NCI-H2107 treated with DMSO at 0.1 percent for 48 hours (cell line): ENCODE measurements at regions not wholly inside any gene's neighbourhood (a gene's known extent, or its start where the extent isn't known, plus 50 kb on each side); places are given as distances from the start of the nearest gene placed in this dataset.
A peak's percentile ranks its signal among the peaks of the same experiment; 100 is the strongest.
"Not testable (repeated sequence)": the region's sequence is repeated elsewhere in the genome, so short reads cannot be mapped to it uniquely, and the experiment has no call there.

Experiments
- DNase-seq: peaks from one replicate; lab custom pipeline; 2025; ENCODE audit not compliant: unreplicated experiment; lab: John Stamatoyannopoulos, UW

DNA sequence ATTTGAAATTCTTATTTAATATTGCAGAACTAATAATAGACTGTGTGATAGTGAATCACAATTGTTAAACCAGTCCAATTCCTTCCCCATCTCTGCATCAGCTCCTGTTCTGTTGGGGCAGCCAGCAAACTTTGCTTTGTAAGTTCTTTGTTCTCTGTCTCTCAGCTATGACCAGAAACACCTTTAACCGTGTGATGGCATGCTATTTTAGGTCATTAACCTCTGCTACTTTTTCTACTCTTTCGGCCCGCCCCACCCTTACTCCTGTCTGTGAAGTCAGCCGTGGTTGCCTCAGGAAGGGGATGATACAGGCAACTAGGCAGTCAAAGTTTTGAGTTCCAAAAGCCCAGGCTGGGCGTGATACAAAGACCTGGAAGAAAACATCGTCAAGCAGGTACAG is 51.3 kb upstream of the EGFL6 start:
- no peak for DNase-seq

GRCh38 chrX:13515211-13515930 is 54.0 kb upstream of the EGFL6 start:
- DNase-seq = no peak

GRCh38 chrX:13511944-13512330 is 57.5 kb upstream of the EGFL6 start:
- no peak for DNase-seq

DNA sequence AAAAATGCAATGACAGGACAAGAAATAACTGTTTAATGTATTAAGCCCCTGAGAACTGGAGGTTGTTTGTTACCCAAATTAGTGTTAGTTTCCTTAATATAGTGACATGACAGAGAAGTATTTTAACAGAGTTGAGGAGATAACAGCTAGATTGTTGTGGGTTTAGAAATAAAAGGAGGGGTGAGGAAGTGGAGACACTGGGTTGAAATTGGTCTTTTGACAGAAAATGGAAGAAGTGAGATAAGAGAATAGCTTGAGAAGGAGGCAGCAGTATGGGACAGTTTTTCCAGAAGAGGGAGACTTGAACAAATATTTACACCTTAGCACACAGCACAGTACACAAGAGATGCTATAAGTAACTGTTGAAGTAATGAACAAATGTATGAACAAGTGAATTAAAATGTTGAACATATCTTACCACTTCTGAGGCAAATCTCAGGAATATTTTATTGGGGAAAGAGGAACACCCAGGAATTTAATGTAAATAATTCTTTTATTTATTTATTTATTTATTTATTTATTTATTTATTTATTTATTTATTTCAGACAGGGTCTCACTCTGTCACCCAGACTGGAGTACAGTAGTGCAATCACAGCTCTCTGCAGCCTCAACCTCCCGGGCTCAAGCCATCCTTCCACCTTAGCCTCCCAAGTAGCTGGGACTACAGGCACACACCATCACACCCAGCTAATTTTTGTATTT is 58.0 kb upstream of the EGFL6 start:
- DNase-seq = no peak

DNA sequence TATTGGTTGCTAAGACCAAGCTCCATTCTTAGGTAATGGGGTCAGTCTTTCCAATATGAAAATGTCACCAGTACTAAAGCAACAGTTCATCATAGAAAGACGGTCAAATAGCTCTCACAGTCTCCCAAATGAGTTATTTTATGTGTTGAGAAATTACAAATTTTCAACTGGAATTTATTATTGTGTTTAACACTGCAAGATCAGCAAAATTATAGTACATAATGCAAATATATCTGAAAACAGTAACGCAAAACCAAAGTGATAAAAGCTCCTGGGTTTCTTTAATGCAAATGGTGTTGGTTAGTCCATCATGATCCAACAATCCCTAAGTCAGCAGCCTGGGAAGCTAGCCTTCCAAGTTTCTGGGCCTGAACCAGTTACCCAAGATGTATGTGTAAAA is 61.5 kb upstream of the EGFL6 start:
- DNase-seq = no peak

DNA sequence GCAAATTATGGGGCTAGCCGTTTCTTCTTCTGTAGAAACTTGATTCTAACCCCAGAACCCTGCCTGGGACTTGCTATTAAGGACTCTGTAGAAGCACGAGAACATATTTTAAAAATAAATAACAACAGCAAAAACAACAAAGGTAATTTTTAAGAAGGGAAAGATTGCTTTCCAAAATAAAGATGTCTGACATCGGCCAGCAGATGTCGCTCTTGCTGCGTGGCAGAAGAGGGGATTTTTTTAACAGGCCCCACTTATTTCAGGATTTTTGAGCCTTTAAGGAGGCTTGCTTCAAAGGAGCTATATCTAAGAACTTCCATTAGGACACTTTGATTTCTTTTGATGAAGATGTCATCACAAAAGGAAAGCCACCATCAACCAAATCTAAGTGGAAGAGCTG is 62.8 kb upstream of the EGFL6 start:
- peak; percentile 8 for DNase-seq

DNA sequence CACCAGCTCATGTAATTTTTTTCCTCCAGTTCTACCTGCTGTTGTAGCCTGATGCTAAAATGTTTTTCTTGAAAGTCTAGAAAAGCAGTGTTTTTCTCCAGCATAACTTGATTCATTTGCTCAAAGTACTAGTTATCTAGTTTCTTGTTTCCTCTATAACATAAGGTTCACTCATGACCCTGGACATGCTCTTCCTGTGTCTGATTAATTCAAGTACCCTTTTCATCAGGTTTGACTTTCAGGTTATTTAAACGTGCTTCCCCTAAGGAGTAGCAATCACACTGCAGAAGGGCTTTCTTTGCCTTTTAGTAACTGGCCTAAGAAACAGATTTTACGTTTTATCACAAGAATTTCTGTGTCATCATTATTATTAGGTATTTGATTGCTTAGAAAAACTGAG is 66.8 kb upstream of the EGFL6 start:
- no peak for DNase-seq

- peak; percentile 10 for DNase-seq
Observed at GRCh38 chrX:13499736-13500135, 69.7 kb upstream of the EGFL6 start.

DNA sequence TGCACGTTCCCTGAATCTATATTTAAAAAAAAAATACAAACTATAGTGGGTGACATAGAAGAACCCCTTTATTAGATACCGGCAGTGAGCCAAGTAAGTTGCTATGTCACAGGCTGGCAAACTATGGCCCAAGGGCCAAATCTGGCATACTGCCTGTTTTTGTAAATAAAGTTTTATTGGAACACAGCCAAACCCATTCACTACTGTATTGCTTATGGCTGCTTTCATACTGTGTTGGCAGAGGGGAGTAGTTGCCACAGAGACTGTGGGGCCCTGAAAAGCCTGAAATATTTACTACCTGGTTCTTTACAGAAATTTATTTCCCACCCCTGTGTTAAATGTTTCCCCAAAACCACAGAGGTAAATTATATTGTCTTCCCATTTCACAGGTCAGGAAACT is 71.2 kb upstream of the EGFL6 start:
- DNase-seq = no peak

DNA sequence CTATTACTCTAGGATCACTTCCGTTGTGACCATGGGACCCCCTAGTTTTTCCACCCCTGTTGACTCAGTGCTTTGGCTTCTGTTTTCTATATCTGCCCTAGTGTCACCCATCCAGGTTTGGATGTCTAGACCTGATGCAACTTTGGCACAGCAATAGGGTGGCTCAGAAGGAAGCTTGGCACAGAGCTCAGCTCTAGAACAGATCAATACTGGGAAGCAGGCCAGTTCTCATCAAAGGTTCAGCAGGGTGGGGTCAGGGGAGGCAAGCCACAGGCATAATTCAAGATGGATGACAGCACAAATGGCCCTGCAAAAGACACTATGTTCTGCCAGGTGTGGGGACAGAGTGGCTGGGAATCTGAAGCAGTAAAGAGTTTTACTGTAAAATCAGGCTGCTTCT is 74.2 kb upstream of the EGFL6 start:
- peak; percentile 60 for DNase-seq

- no peak for DNase-seq
Observed at GRCh38 chrX:13494562-13494961, 74.8 kb upstream of the EGFL6 start.

GRCh38 chrX:13493659-13494058 is 75.7 kb upstream of the EGFL6 start:
- DNase-seq = no peak

DNA sequence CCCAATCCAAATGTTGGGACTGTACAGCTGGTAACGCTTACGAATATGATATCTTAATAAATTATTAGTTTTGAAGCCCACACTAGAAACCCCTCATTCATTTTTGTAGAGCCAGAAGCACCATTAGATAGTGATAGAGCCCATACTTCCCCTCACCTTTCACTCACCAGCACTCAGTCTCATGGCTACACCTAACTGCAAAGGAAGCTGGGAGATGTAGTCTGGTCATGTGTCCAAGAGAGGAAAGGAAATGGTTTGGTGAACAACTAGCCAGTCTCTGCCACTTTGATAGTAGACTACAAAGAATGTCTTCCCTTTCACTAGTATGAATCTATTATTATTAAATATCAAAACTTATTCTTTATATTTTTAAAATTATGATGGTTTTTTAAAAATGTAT is 77.1 kb upstream of the EGFL6 start:
- no peak for DNase-seq

- no peak for DNase-seq
Observed at GRCh38 chrX:13491061-13491460, 78.3 kb upstream of the EGFL6 start.

DNA sequence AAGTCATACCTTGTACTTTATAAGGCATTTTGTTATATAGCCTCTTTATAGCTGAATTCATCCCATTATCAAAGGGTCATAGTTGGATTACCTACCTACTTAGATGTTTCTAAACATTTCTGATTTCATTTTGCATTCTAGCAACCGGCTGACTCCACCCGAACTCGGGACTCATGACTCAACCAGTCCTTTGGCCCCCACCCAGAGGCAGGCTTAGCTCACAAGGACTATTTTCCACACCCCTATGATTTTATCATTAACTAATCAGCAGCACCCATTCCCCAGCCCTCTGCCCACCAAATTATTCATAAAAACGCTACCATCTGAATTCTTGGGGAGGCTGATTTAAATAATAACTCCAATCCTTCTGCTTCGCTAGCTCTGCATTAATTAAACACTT is 79.9 kb upstream of the EGFL6 start:
- no peak for DNase-seq

GRCh38 chrX:13487731-13488505 is 81.5 kb upstream of the EGFL6 start:
- peak; percentile 64 for DNase-seq

DNA sequence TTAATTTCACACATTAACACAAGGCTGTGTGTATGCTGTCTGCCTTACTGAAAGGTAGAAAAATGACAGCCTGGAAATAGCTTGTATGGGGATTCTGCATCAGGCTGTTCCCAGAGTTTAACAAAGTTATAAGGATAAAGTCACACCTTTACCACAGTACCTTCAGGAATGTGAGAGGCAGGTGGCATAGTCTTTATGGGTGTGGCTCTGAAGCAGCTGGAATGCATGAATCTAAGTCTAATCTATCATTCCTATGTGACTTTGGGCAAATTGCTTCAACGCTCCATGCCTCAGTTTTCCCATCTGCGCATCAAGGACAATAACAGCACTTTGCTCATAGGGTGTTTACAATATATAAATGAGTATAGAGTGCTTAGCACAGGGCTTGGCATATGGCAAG is 84.2 kb upstream of the EGFL6 start:
- DNase-seq = no peak

DNA sequence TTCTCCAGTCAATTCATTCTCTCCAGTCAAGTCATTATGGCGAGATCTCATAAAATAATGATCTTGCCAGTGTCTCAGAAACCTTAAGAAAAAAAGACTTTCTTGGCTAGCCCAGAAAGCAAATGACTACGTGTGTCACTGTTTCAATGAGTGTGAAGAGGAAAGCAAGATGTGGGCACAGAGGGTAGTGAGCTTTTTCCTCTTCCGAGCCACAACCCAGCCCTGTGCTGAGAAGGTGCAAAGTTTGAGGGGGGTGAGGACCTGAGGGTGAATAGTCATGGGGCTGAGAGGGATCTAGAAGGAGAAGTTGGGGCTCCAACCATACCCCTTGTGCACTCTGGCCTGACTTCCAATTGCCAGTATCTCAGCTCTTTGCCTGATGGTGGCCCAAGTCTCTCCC is 85.6 kb upstream of the EGFL6 start:
- DNase-seq = no peak

- no peak for DNase-seq
Observed at GRCh38 chrX:13482746-13483541, 86.5 kb upstream of the EGFL6 start.

DNA sequence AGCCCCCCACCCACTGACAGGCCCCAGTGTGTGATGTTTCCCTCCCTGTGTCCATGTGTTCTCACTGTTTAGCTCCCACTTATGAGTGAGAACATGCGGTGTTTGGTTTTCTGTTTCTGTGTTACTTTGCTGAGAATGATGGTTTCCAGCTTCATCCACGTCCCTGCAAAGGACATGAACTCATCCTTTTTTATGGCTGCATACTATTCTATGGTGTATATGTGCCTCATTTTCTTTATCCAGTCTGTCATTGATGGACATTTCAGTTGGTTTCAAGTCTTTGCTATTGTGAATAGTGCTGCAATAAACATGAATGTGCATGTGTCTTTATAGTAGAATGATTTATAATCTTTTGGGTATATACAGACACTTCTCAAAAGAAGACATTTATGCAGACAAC is 88.6 kb upstream of the EGFL6 start:
- DNase-seq = not testable (repeated sequence)

DNA sequence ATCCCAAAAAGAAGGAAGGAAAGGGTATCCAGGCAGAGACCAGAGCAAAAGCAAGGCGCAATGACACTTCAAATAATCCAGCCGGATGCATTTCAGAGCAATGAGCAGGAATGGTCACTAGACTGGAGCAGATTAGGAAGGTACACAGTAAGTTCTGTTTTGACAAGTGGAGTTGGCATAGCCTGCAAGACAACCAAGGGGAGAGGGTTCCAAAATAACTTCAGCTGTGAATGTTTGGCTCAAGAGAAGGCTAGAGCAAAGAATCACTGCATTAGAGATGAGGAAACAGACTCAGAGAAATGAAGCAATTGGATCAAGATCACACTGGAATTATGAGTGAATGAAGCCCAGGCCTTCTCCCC is 90.0 kb upstream of the EGFL6 start:
- DNase-seq = no peak
